Medulla oblongata (tissue), 1 donor: ENCODE measurements at regions not wholly inside any gene's neighbourhood (a gene's known extent, or its start where the extent isn't known, plus 50 kb on each side); places are given as distances from the start of the nearest gene placed in this dataset.

Source experiments
- DNase-seq: peaks from one replicate; pipeline ENCODE4 v3.0.0-alpha.2; 2015; ENCODE audit errors: extremely low spot score

GRCh38 chr10:130230036-130230435, 93.8 kb downstream of the GLRX3 start:
- DNase-seq, result no peak

GRCh38 chr10:130230611-130231010, 94.4 kb downstream of the GLRX3 start:
- DNase-seq, result no peak

GRCh38 chr10:130231251-130231741, 95.1 kb downstream of the GLRX3 start:
- no peak for DNase-seq

- no peak for DNase-seq
Measured at GRCh38 chr10:130232166-130233034, 96.2 kb downstream of the GLRX3 start.

DNA sequence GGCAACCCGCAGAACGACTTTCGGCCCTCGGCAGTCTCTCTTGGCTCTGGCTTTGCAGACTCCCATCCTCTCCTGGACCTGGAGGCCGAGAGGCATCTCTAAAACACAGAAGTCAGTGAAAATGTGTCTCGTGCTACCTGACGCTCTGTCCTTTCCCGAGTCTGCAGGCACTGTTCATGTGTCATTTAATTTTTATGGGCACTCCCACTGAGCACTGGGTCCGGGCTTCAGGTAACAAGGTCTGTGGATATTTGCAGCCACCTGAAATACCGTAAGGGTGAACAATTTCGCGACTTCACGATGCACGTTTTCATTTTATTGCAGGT, 96.8 kb downstream of the GLRX3 start:
- no peak for DNase-seq

GRCh38 chr10:130233426-130233825, 97.2 kb downstream of the GLRX3 start:
- DNase-seq, result no peak

DNA sequence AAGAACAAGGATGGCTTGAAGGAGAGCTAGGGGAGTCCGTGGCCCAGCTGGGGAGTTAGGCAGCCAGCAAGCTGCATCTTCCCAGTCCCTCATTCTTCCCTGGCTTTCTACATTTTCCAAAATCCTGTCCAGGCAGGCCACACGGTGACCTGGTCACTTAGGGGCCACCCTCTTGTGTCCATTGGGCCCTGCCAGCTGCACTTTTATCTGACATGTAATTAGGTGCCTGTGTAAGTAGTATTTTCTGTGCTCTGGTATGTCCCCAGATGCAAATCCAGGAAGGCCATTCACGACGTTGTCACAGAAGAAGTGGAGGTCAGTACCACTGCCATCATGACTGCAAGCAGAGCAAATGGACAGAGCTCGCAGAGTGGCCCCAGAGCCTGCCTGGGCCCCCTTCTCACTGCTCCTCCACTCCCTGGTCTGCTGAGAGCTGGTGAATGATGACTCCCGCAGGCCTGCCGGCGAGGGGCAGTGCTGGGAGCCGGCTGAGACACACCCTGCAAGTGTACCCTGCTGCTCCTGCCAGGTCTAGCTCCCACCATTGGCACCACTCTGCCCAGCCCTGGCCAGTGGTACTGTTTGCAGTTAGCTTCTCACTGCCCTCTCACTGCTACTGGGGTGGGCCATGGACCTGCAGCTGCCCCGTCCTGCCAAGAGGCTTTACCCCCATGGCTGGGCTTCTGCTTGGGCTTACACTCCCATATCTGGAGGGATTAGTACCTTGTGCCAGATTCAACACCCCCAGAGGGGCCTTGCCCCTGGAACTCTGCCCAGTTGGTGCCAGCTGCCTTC, 98.2 kb downstream of the GLRX3 start:
- DNase-seq, result no peak

DNA sequence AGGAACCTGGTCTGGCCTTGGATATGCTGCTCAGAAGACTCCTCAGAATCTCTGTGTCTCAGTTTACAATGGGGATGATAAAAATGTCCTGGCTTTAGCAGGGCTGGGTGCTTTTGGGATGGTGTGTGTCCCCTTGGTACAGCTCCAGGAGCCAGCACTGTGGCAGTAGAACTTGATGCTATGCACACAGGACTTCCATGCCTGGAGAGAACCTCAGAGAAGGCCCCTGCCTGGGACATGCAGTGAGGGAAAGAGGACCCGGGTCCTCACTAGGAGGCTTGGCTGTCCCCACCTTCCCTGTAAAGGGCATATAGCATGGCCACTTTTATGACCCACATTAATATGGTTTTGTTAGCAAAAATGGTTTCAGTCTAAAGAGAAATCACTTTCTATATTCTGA, 100.5 kb downstream of the GLRX3 start:
- DNase-seq, result no peak

GRCh38 chr10:130240409-130240808, 104.2 kb downstream of the GLRX3 start:
- DNase-seq, result no peak

DNA sequence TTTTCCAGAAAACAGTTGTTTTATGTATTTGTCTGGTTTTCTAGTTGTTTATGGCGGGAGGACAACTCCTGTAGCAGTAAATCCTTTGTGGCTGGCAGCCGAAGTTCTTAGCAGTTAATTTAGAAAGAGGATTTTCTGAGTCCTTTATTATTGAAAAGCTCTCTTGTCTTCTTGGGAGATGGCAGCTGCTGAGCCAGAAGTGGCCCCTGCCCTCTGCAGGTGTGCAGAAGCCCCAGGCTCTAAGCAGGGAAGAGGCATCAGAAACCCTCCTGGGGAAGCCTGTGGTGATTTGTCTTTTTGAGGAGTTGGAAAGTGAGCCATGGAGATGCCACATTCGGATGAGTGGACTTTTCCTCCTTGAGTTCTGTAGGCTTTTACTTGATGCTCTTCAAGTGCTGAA, 106.3 kb downstream of the GLRX3 start:
- no peak for DNase-seq

GRCh38 chr10:130243015-130243414, 106.8 kb downstream of the GLRX3 start:
- no peak for DNase-seq

DNA sequence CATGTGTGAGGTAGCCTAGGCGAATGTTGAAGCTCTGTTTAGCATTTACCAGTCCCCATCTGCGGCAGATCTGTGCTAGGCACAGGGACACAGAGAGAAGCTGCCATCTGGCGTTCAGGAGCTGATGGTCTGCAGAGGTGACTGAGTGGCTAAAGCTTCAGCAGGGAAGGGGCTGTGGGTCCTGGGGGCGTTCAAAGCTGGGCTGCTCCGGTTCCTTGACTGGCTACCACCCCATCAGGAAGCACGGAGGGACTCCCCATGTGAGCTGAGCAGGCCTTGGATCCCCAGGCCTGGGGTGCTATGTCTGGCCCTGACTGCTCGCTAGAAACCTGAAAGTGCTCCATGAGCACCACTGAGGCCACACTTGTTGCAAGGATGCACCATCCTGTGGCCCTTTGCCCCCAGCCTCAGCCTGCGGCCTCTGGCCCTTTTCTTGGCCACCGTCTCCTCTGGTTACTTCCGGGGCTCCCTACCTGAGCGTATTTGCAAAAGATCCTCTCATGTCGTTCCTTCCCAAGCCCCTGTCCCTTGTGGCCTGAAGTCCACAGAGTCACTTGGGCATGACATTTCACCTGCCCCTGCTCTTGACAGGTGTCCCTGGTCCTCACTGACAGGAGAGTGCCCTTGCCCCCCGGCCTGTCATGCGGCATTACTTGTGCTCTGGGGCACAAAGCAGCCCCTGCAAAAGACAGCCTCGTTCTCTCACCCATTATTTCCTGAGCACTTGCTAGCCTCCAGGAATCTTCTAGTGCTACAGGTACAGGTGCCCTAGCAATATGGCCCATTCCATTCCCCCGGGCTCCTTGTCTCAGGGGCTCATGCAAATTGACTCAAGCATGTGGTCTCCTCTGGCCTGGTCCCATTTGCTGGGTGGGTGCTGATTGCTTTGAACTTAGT, 108.1 kb downstream of the GLRX3 start:
- no peak for DNase-seq

- no peak for DNase-seq
Measured at GRCh38 chr10:130244928-130245495, 108.8 kb downstream of the GLRX3 start.

GRCh38 chr10:130246113-130246512, 109.9 kb downstream of the GLRX3 start:
- DNase-seq, result no peak

DNA sequence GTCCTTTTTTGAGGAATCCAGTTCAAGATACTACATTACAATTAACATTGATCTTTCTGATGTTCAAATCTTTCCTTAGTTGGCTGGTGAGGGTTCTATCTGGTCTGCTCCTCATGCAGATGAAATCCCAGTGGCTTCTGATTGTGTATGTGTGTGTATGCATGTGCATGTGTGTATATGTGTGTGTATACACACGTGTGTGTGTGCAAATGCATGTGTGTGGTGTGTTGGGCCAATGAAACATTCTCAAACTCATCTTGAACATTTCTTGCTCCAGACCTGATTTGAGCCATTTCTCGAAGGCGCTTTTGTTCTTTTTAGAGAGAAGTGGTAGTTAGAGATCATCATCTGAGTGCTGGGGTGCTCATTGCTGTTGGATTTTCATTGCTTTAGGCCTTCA, 113.9 kb downstream of the GLRX3 start:
- no peak for DNase-seq

DNA sequence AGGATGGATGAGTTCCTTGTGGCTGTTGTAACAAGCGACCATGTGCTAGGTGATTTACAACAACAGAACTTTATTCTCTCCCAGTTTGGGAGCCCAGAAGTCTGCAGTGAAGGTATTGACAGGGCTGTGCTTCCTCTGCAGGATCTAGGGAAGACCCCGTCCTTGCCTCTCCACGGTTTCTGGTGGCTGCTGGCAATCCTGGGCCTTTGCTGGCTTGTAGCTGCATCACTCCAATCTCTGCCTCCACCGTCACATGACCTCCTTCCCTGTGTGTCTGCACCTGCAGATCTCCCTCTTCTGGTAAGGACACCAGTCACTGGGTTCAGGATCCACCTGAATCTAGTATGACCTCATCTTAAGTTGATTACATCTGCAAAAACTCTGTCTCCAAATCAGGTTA, 115.6 kb downstream of the GLRX3 start:
- DNase-seq, result no peak

DNA sequence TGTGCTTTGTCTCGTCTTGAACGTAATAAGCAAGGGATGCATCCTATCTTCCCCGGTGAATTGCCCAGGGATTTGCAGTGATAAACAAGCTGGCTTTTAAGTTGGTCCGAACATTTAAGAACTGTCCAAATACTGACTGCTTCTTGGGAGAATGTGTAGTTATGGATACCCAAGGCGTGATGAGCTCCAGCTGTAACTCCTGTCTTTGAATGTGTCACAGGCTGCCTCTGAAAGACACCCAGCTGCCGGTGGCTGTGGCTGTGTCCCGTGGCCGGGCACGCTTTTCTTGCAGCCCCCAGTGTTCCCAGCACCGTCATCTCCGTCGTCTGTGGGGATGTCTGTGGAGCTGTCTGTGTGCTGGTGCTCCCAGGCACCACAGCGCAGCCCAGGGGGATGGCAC, 118.1 kb downstream of the GLRX3 start:
- DNase-seq, result no peak

DNA sequence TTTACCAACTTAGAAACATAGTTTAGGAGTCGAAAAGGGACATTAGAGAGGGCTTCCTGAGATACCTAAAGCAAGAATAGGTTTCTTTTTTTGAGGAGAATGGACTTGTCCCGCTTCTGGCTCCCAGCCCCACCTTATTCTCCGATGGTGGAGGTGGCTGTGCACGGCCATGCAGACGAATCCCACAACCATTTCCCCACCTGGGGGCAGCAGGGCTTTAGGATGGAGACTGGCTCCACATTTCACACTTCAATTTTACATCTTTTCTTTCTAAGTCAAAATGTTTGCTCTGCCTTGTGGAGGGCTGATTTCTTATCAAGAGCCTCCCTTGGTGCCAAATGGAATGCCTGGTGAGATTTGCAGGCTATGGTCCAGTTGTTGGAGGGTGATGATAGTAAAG, 118.5 kb downstream of the GLRX3 start:
- no peak for DNase-seq

DNA sequence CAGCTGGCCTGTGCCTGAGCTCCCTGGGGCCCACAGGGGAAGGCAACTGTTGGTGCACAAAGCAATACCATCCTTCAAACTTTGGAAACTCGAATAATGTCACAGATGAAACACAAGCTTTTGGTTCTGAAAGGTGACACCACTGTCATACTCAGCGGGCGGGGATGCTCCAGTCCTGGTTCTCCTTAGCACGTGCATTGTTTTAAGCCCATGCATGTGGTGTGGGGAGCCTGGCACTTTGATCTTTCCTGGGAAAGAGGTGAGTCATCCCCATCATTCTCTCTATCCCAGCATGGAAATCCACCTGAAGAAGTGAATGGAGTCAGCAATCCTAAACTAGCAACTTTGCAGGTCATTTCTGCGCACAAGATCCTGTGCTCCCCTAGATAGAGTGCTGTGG, 119.6 kb downstream of the GLRX3 start:
- DNase-seq, result no peak

DNA sequence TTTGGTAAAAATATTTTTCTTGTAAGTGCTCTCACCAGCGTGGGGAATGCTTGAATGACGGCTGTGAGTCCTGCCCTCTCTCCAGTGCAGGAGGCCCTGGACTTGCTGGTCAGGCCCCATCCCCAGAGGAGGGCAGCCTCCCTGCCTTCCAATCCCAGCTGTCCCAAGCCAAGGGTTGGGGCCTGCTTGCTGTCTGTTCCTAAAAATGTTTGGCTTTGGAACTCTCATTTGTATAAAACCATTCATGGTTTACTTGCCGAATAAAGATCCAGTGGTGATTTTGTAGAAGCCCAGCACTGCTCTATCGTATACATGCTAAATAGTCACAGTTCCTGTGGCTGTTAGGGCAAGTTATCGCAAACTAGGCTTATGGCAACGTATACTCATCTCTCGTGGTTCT, 121.7 kb downstream of the GLRX3 start:
- DNase-seq, result no peak

- DNase-seq, result no peak
Measured at GRCh38 chr10:130259380-130259779, 123.2 kb downstream of the GLRX3 start.

DNA sequence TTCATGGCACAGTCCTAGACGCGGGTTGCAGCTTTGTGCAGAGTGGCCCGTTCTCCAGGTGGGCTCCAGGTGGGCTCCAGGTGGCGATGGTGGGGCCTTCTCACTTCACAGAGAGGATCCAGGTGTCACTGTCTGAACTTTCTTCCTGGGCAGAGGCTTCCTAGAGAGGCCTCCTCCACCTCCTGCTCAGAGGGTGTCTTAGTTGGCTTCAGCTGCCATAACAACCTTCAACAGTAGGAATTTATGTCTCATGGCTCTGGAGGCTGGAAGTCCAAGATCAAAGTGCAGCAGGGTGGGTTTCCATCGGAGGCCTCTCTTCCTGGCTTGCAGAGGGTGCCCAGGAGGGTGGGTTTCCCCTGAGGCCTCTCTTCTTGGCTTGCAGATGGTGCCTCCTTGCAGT, 125.1 kb downstream of the GLRX3 start:
- no peak for DNase-seq
